Stimulated activated CD8-positive, alpha-beta memory T cell treated with anti-CD3 and anti-CD28 coated beads, Interleukin-12 subunit alpha, Interleukin-12 subunit beta, amount 100 ng/mL, for 1 hour (primary cell): ENCODE measurements at regions not wholly inside any gene's neighbourhood (a gene's known extent, or its start where the extent isn't known, plus 50 kb on each side); places are given as distances from the start of the nearest gene placed in this dataset.

ENCODE experiments used
- DNase-seq: peaks from one replicate; pipeline ENCODE4 v3.0.0-alpha.2; 2020; ENCODE audit warnings: low read depth

- no peak for DNase-seq
These were observed 87.9 kb upstream of the MAMDC2 start for GRCh38 chr9:69955536-69956355.

- no peak for DNase-seq
These were observed 81.8 kb upstream of the MAMDC2 start for GRCh38 chr9:69961843-69962242.

DNA sequence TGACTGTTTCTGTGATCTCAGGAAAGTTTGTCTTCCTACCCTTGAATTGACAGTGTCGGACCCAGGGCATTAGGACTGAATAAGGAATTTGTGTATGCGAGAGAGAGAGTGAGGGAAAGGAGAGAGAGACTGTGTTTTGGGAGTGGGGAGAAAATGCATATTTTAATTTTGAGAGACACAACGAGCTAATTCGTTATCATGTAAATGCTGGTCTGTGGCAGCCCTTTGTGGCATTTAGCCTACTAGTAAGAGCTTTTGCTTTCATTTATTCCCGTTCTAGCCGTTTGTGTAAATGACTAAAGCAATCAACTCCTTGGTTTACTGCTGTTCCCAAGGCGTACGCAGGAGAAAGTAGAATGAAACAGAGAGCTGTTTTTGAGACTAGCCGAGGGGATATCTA is 79.8 kb upstream of the MAMDC2 start:
- DNase-seq = no peak

DNA sequence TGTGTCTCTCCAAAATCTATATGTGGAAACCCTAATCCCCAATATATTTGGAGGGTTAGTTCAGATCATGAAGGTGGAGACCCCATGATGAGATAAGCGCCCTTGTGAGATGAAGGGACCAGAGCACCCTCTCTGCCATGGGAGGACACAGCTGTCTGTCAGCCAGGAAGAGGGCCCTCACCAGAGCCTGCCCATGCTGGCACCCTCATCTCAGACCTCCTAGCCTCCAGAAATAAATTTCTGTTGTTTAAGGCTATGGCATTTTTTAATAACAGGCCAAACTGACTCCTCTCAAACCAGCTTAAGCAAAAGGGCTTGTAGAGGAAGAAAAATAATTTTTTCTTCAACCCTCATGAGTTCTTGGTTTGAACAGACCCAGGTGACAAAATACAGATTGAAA is 79.2 kb upstream of the MAMDC2 start:
- DNase-seq = no peak

DNA sequence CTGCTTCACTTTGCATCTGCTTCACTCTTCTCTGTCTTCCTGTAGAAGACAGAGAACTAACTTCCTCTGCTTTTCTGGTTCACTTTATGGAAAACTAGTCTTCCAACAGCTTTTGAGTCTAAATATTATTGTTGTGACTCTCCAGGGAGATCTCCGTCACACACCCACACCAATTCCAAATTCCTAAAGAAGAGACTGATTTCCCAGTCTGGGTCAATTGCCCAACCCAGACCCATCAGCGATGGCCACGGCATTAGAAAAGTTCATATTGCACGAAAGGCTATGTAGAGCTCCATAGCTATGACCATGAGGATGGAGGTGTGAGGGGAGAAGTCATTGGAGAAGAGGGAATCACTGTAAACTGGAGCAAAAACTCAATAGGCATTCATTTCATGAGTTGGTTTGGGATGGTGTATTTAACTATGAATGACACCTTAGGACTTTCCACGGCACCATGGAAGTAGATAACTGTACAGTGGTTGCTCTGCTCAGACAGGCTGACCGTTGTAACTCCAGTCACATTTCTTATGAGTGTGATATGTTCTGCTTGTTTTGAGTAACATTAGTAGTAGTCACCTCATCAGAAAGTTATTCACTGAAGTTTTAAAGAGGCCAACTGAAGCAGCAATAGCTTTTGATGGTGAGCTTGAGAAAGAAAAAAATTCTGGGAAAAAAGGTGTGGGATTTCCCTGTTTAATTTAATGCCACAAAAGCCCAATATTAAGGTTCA is 78.1 kb upstream of the MAMDC2 start:
- no peak for DNase-seq

DNA sequence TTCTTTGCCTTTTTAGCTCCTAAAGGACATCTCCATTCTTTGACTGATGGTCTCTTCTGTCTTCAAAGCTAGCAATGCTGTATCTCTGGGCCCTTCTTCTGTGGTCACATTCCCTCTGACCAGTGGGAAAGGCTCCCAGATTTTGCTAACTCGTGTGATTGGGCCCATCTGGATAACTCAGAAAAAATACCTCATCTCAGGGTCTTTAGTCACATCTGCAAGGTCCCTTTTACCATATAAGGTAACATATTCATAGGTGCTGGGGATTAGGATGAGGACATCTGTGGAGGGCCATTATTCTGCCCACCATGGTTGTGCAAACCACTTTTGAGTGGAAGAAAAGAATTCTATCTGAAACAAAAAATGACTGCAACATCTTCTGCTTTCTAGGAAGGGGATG is 76.3 kb upstream of the MAMDC2 start:
- DNase-seq = no peak

DNA sequence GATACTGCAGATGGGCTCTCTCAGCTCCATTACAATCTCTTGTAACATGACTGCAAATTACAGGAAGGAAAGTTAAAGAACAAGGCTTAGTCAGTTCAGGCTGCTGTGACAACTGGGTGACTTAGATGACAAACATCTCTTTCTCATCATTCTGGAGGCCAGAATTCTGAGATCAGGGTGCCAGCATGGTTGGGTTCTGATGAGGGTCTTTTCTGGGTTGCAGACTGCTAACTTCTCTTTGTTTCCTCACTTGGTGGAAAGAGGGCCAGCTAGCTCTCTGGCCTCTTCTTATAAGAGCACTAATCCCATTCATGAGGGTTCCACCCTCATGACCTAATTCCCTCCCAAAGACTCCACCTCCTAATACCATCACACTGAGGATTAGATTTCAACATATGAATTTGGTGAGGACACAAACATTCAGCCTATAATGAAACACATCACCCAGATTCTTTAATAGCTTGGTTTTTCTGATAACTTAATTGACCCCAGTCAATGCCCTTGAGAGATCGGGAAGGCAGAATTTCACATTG is 73.6 kb upstream of the MAMDC2 start:
- no peak for DNase-seq

DNA sequence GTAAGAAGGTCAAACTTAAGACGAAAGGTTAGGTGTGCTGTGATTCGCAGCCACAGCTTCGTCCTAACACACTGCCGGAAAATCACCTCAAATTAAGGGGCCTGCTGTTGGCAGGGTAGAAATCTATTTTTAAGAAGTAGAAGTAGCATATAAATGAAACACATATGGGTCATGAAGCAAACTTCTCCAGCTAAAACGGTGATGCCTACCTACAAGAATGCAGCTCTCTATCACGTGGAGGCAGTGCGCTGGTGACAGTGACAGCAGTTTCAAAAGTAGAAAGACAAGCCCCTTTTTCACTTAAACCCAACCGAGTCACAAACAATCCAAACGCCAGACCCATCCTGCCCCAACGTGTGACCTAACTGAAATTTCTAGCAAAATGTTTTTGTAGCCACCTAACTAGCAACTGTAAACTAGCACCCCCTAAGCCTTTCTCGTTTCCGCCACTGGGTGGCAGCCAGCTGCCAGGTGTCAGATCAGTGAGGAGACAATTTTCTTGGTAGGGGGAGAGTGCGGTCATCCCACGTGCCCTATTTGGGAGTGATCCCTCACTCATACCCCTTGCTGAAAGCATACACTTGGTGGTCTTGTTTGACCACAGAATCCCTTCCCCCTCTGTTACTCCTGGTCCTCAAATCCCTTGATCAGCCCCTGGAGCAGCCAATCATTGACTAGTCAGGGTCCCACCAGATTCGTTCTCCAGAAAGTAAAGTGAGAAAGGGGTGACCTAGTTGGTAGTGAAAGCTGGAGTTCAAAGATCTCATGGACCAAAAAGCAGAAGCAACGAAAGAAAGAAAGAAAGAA is 71.8 kb upstream of the MAMDC2 start:
- DNase-seq = peak; percentile 8

DNA sequence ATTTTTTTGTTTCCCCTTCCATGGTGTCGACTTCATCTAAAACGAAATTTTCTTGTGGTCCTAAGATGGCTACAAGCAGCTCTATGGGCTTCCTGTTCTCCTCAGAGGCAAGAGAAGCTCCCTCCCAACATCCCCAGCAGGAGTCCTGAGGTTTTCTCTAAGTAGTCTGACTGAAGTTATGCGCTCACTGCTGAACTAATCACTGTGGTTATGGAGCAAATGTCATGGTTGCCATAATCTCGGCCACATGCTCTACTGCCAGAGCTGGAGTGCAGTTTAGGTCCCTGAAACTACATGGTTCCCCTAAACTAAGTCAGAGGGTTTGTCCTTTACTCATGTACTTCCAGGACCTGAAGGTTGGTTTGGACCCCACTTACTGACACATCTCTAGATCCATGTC is 68.0 kb upstream of the MAMDC2 start:
- DNase-seq = no peak

DNA sequence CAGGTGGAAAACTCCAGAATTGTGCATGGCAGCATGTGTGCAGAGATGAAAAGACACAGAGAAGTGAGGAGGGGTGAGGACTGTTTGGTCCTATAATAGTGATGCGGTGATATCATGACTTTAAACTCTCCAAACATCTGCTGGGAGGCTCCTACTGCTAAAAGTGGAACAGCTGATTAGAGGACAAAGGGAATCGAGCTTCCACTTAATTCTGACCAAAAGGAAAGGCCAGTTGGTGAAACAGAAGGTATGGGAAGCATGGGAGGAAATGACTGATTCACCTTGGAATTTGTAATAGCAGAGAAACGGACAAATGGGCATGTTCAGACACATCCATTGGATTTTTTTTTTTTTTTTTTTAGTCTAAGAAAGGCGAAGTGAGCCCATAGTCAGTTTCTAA is 67.5 kb upstream of the MAMDC2 start:
- no peak for DNase-seq

GRCh38 chr9:69980041-69980440 is 63.6 kb upstream of the MAMDC2 start:
- DNase-seq = no peak

DNA sequence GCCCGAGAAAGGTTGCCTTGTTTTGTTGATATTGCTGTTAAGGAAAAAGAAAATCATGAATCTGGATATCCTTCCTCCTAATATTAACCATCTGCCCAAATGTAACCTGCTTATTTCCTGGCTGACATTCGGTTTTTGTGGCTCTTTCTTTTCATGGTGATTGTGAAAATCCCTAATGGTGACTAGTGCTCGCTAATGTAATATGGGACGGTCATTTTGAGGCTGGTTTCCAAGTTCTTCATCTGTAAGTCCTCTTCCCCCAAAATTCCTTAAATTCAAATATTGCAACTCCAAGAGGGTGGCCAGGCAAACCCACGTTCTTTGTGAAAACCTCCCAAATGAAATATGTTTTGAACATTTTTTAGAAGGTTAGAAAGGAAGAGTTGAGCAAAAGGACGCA is 63.1 kb upstream of the MAMDC2 start:
- no peak for DNase-seq

DNA sequence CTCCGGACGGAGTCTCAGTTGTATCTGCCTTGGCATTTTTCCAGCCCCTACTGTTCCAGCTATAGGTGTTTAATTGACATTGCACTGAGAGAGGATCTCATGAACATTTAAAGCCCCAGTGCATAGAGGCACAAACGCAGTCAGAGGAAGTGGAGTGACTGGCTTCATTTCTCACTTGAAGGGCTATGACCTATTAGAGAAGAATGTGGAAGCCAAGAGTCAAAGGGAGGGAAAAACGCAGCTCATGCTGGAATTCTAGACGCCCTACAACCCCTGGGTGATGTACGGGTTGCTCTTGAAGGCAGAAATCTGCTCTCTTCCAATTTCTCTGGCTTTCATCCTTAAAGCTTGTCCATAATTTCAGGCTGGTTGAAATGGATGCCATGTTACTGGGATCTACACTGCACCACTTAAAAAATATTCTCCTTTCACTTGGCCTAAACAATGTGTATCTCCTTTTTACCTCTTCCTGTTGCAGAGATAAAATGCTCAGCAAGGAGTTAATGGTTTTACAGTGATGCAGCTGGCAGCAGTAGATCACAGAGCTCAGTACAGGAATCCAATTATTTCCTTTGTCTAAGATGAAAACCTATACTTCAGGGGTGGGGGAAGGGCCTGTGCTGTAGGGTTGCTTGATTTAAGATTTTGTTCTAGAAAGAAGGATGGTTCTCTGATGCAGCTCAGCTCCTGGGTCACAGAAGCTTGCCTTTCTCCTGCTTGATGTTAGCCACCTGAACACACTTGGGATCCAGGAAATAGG is 61.8 kb upstream of the MAMDC2 start:
- no peak for DNase-seq

GRCh38 chr9:69984831-69985230 is 58.8 kb upstream of the MAMDC2 start:
- no peak for DNase-seq

- DNase-seq = no peak
These were observed 57.7 kb upstream of the MAMDC2 start for GRCh38 chr9:69985971-69986370.

DNA sequence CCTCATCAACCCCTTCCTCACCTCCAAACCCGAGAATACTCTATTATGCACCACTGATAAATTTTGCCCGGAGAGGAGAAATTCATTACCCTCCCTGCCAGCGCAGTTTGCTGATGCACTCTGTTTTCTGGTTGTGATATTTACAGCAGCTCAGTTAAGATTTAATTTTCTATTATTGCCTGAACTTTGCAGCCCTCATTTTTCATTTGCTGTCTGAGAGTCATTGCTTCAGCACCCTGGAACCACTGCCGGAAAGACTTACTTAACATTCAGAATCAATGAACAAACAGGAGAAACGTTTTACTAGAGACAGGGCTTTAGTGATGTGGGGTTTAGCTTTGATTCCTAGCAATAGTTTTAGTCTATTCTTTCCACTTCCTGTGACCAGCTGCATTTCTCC is 56.7 kb upstream of the MAMDC2 start:
- no peak for DNase-seq

- DNase-seq = no peak
These were observed 56.2 kb upstream of the MAMDC2 start for GRCh38 chr9:69987457-69987856.

DNA sequence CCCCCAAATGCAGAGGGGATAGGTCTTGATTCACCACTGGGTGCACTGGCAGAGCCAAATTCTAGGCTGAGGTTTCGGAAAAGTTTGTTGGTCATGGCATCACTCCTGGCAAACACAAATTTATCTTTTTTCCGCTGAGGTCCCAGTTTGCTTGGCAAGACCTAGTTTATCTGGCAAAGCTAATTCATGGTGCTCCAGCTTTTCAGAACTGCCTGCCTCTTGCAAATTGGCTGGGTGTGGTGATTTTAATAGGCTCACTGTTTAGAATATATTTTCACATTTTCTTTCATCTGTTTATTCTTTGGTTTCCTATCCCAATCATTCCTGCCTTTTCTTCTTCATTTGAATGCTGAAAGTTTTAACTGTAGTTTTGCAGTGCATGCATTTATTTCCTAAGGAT is 50.5 kb upstream of the MAMDC2 start:
- DNase-seq = no peak
